ENCODE measurements at regions not wholly inside any gene's neighbourhood (a gene's known extent, or its start where the extent isn't known, plus 50 kb on each side); places are given as distances from the start of the nearest gene placed in this dataset.

- no peak for TF ChIP-seq CTCF (IDR thresholded peaks at IDR 0.05; ENCODE audit: borderline replicate concordance, insufficient read depth, low read depth, low read length)
- no peak overlapping the region for H3K4me3 ChIP-seq (ENCODE audit: low read depth, low read length)
Observed at GRCh38 chr3:72344236-72344635, 504.0 kb downstream of the SHQ1 start.

- no peak overlapping the region for H3K4me3 ChIP-seq (ENCODE audit: low read depth, low read length)
- no peak for TF ChIP-seq CTCF (IDR thresholded peaks at IDR 0.05; ENCODE audit: borderline replicate concordance, insufficient read depth, low read depth, low read length)
Observed at GRCh38 chr3:72343078-72343477, 505.2 kb downstream of the SHQ1 start.

GRCh38 chr3:72342450-72342849 lies 505.8 kb downstream of the SHQ1 start:
- no peak overlapping the region for H3K4me3 ChIP-seq (ENCODE audit: low read depth, low read length)
- TF ChIP-seq CTCF (IDR thresholded peaks at IDR 0.05; ENCODE audit: borderline replicate concordance, insufficient read depth, low read depth, low read length), result no peak

DNA sequence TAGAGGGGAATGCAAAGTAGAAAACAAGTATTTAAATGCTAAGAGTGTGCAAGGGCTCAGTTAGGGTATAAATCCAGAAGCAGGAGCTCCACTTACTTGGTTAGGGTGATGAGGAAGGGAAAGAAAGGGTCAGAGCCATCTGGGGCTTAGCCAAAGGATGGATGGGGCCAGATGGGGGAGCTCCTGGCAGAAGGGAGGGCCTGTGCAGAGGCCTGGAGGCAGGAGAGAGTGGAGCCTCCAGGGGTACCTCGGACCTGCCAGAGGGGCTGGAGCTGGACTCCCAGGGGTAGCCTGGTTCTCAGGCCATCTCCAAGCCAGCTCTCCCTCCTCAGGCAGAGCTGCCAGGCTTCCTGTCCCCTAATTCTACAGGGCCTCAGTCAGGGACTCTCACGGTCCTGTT lies 506.3 kb downstream of the SHQ1 start:
- H3K4me3 ChIP-seq (ENCODE audit: low read depth, low read length), result no peak overlapping the region
- no peak for TF ChIP-seq CTCF (IDR thresholded peaks at IDR 0.05; ENCODE audit: borderline replicate concordance, insufficient read depth, low read depth, low read length)

DNA sequence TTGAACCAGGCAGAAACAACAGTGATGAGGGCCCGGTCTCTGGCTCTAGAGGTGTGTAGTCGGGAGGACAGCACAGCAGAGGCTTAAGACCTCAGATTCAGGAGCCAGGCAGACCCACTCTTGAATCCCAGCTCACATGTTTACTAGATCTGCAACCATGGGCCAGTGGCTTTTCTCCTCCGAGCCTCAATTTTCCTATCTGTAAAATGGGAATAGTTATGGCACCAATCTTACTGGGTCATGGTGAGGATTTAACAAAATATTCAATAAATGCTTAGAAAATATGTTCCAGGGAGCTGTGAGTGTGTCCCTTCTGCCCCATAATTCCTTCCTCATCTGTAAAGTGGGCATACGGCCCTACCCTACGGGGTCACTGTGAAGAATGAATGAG lies 506.9 kb downstream of the SHQ1 start:
- H3K4me3 ChIP-seq (ENCODE audit: low read depth, low read length), result no peak overlapping the region
- TF ChIP-seq CTCF (IDR thresholded peaks at IDR 0.05; ENCODE audit: borderline replicate concordance, insufficient read depth, low read depth, low read length), result no peak

GRCh38 chr3:72340476-72341379 lies 507.5 kb downstream of the SHQ1 start:
- H3K4me3 ChIP-seq (ENCODE audit: low read depth, low read length), result no peak overlapping the region
- TF ChIP-seq CTCF (IDR thresholded peaks at IDR 0.05; ENCODE audit: borderline replicate concordance, insufficient read depth, low read depth, low read length), result no peak

DNA sequence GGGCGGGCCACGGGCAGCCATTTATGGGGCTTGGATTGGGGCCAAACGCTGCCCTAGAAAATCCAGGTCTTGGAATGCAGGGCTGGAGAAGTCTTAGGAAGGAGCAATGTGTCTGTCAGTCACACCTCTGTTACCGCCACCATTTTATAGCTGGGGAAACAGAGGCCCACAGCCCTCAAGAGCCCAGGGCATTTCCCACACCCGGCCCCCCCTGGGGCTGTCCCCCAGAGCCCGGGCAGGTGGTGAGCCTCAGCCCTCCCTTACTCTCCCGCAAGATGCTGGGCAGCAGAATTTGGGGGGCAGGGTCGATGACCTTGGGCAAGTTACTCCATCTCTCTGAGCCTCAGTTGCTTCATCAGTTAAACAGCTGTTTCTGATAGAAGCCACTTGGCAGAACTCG lies 508.2 kb downstream of the SHQ1 start:
- H3K4me3 ChIP-seq (ENCODE audit: low read depth, low read length), result no peak overlapping the region
- no peak for TF ChIP-seq CTCF (IDR thresholded peaks at IDR 0.05; ENCODE audit: borderline replicate concordance, insufficient read depth, low read depth, low read length)

Measured in GM12875 (cell line).